Activated CD8-positive, alpha-beta T cell treated with anti-CD3 and anti-CD28 coated beads for 36 hours (primary cell): ENCODE measurements at regions not wholly inside any gene's neighbourhood (a gene's known extent, or its start where the extent isn't known, plus 50 kb on each side); places are given as distances from the start of the nearest gene placed in this dataset.

Source experiments
- ATAC-seq: fragments of 200-7000 bp; cut with Tn5 transposase; one replicate; pipeline ENCODE4 v1.10.0; 2021; ENCODE audit warnings: mild to moderate bottlenecking, moderate library complexity
- CTCF ChIA-PET: fragments of 350-600 bp; sonication (Branson Sonifier 250); formaldehyde crosslinking; loops from one replicate; lab custom pipeline; 2021; ENCODE audit warnings: antibody characterized with exemption; lab: Charles Lee
- POLR2A ChIA-PET: fragments of 350-600 bp; sonication (Branson Sonifier 250); formaldehyde crosslinking; loops from one replicate; lab custom pipeline; 2021; ENCODE audit warnings: antibody characterized with exemption; lab: Charles Lee
- DNase-seq: peaks from one replicate; pipeline ENCODE4 v3.0.0-alpha.2; 2020
- H3K27ac Mint-ChIP-seq: one replicate; pipeline ENCODE4 v1.8.0; 2021; ENCODE audit warnings: mild to moderate bottlenecking, mixed read lengths
- H3K27me3 Mint-ChIP-seq: one replicate; pipeline ENCODE4 v1.8.0; 2021; ENCODE audit warnings: mixed read lengths
- H3K36me3 Mint-ChIP-seq: one replicate; pipeline ENCODE4 v1.8.0; 2021; ENCODE audit warnings: low read depth, mixed read lengths
- H3K4me1 Mint-ChIP-seq: one replicate; pipeline ENCODE4 v1.8.0; 2021; ENCODE audit warnings: low read depth, mixed read lengths
- H3K4me3 Mint-ChIP-seq: one replicate; pipeline ENCODE4 v1.8.0; 2021; ENCODE audit warnings: mild to moderate bottlenecking, moderate library complexity, mixed read lengths
- H3K9me3 Mint-ChIP-seq: one replicate; pipeline ENCODE4 v1.8.0; 2021; ENCODE audit warnings: mixed read lengths
- intact Hi-C: fragments of 100-400 bp; cut with micrococcal nuclease; formaldehyde crosslinking; loops from one replicate; pipeline ENCODE4 v1.10.0; 2022
- TF ChIP-seq, protein P1 (sequence below): fragments of 200-600 bp; IDR thresholded peaks from one replicate; pipeline ENCODE4 v1.8.0; 2022; ENCODE audit warnings: antibody characterized with exemption, mild to moderate bottlenecking

DNA sequence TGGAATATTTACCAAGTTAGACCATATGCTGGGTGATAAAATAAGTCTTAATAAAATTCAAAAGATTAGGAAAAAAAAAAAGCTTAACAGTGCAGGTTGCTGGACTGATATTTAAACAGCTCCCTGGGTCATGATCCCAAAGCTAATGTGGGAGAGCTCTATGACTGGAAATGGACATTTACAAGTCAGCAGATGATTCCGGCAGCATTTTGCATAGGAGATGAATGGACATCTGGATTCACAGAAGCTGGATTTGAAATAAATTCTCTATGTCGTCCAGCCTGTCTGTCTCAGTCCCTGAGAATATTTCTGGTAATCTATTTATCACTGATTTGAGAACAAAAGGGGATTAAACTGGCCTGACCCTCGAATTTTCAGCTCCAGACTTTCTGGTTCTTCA, 52.3 kb upstream of the KLHL25 start:
- ChIA-PET CTCF (interaction anchor here (1.2 kb wide), 2 partner anchors 10 to 12 kb away, joined by 4 to 5 read pairs; no protein-coding TSS in a partner anchor), POLR2A (interaction anchor here (0.6 kb wide), 1 partner anchor 511 kb away, joined by 3 read pairs; no protein-coding TSS in a partner anchor)
- Mint-ChIP-seq H3K9me3 (no peaks in the 10 kb centered on the region), H3K27ac (no peak overlapping the region), H3K4me3 (no peak overlapping the region), H3K36me3 (no peaks in the 10 kb centered on the region), H3K4me1 (no peaks in the 10 kb centered on the region), H3K27me3 (peaks cover 5% of the 10 kb centered on the region)
- intact Hi-C loops, result no loop called here
- DNase-seq, result no peak
- ATAC-seq, result no peak
- TF ChIP-seq, protein P1, sequence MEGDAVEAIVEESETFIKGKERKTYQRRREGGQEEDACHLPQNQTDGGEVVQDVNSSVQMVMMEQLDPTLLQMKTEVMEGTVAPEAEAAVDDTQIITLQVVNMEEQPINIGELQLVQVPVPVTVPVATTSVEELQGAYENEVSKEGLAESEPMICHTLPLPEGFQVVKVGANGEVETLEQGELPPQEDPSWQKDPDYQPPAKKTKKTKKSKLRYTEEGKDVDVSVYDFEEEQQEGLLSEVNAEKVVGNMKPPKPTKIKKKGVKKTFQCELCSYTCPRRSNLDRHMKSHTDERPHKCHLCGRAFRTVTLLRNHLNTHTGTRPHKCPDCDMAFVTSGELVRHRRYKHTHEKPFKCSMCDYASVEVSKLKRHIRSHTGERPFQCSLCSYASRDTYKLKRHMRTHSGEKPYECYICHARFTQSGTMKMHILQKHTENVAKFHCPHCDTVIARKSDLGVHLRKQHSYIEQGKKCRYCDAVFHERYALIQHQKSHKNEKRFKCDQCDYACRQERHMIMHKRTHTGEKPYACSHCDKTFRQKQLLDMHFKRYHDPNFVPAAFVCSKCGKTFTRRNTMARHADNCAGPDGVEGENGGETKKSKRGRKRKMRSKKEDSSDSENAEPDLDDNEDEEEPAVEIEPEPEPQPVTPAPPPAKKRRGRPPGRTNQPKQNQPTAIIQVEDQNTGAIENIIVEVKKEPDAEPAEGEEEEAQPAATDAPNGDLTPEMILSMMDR, result no peak

DNA sequence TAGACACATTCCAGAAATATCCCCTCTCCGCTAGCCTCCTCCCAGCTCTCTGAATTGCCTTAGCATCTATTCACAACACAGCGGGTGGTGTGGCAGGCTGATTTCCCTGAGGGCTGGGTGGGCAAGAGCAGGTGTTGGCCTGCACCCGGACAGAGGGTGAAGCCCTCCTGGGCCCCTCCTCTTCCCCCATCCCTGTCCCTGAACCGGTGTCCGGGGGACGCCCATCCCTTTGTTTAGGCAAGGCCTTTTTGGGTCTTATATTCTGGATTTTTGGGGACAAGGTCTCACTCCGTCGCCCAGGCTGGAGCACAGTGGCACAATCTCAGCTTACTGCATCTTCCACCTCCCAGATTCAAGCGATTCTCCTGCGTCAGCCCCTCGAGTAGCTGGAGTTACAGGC, 55.2 kb upstream of the KLHL25 start:
- ChIA-PET CTCF (interaction anchor here (1.1 to 1.9 kb wide), 2 partner anchors 10 to 120 kb away, joined by 4 to 7 read pairs; no protein-coding TSS in a partner anchor), POLR2A (no interaction called here)
- intact Hi-C loops, result no loop called here
- TF ChIP-seq, protein P1, result no peak
- Mint-ChIP-seq H3K4me1 (no peaks in the 10 kb centered on the region), H3K27ac (no peak overlapping the region), H3K9me3 (no peaks in the 10 kb centered on the region), H3K27me3 (peaks cover 9% of the 10 kb centered on the region), H3K4me3 (no peak overlapping the region), H3K36me3 (no peaks in the 10 kb centered on the region)
- DNase-seq (no peak), ATAC-seq (no peak)

DNA sequence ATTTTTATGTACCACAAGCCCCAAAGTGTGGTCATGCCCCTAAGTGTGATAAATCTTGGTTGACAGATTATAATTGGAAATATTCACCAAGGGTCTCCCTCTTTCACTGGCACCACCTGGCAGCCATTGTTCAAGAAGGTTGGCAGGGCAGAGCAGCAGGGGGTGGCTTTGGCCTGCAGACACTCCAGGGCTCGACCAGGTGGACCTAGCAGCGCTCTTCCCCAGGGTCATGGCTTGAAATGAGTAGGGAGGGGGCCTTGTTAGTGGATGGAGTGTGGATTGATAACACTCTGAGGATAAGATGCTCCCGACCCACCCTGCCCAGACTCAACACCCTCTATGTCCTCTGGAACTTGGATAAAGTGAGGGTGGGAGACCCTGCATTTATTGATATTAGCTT, 58.2 kb upstream of the KLHL25 start:
- intact Hi-C loops, result no loop called here
- no peak for ATAC-seq

DNA sequence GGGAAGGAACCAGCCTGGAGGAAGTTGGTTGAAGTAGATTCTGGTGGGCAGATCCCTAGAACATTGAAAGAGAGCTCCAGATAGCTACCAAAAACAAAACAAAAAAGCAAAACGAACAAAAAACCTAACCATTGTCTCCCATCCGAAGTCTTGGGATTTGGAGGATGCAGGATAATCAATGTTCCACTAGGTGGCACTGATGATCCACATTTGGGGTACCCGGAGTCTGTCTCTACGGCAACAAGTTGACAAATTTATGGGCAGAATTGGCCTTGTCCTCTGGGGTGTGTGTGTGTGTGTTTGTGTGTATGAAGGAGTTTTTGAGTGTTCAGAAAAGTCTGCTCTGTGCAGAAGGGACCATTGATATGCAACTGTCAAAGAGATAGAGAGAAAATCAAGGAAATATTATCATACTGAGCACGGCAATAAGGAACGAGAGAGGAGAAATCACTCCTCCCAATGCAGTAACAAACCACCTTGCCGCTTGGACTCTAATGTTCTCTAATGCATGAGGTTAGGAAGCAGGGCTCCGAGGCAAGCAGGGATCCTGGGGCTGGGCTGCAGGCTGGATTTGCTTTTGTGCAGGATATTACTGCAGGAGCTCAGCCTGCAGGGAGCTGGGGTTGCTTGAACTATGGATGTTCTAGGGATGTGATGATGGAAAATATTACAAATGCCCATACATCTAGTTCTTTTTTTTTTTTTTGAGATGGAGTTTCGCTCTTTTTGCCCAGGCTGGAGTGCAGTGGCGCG, 59.8 kb upstream of the KLHL25 start:
- H3K36me3 Mint-ChIP-seq, result no peaks in the 10 kb centered on the region
- no peaks in the 10 kb centered on the region for H3K9me3 Mint-ChIP-seq
- peak; percentile 75 for ATAC-seq
- intact Hi-C loops, result no loop called here
- H3K4me3 Mint-ChIP-seq, result no peak overlapping the region
- TF ChIP-seq, protein P1, result peak; percentile 86
- peaks cover 23% of the 10 kb centered on the region for H3K27me3 Mint-ChIP-seq
- H3K27ac Mint-ChIP-seq, result no peak overlapping the region
- peaks cover 4% of the 10 kb centered on the region for H3K4me1 Mint-ChIP-seq
- CTCF ChIA-PET, result interaction anchor here (0.6 to 1.5 kb wide), 3 partner anchors 14 to 1710 kb away, joined by 3 to 4 read pairs (median 3); no protein-coding TSS in a partner anchor
- POLR2A ChIA-PET, result interaction anchor here (0.7 kb wide), 1 partner anchor 18 kb away, joined by 4 read pairs; no protein-coding TSS in a partner anchor
- peak; percentile 59 for DNase-seq

More for the DNA sequence above, 58.2 kb upstream of the KLHL25 start:
- TF ChIP-seq, protein P1, result no peak
- Mint-ChIP-seq H3K9me3 (no peaks in the 10 kb centered on the region), H3K4me3 (no peak overlapping the region), H3K27me3 (peaks cover 16% of the 10 kb centered on the region), H3K36me3 (no peaks in the 10 kb centered on the region), H3K27ac (no peak overlapping the region), H3K4me1 (no peaks in the 10 kb centered on the region)
- ChIA-PET CTCF (interaction anchor here (1.2 to 1.5 kb wide), 2 partner anchors 12 to 13 kb away, joined by 3 to 4 read pairs; no protein-coding TSS in a partner anchor), POLR2A (no interaction called here)
- DNase-seq, result no peak
